ENCODE measurements at regions not wholly inside any gene's neighbourhood (a gene's known extent, or its start where the extent isn't known, plus 50 kb on each side); places are given as distances from the start of the nearest gene placed in this dataset.

DNA sequence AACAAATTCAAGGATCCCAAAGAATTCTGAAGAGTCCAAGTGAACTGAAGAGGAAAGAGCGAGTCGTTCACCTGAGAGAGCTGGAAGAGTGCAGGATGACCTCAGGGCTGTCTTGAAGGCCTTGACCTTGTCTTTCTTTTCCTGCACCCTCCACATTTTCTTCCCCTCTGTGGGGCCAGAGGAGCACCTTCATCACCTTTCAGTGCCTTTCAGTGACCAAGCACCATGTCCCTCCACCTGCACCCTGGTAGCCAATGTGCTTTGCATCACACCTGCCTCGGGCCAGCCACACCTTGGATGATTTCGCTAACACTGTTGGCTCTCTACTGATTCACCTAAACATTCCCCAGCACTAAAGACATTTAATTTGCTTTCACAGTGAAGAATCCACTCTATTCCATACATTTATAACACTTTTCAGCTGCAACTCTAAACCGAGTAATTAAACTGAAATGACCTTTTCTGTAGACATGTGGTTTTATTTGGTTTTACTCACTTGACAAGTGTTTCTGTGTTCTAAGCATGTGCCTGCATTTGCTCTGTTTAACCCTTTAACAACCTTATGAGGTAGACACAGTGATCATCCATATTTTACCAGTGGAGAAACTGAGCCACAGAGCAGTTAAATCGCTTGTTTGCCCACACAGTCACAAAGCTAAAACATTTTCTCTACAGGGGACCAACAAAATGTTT is 121.3 kb upstream of the CST7 start:
- Histone ChIP-seq H3K4me3 (no peak overlapping the region), H3K27ac (no peak overlapping the region), H3K9me3 (no peaks in the 10 kb centered on the region), H3K4me1 (no peaks in the 10 kb centered on the region), H3K36me3 (no peaks in the 10 kb centered on the region), H3K27me3 (no peaks in the 10 kb centered on the region)
- no peak for FAIRE-seq
- WGBS, 2 donors = 73 to 74% methylated on average over 6 of the region's 6 CpGs
- DNase-seq = no peak
- TF ChIP-seq CTCF (IDR thresholded peaks at IDR 0.05) = no peak
- intact Hi-C loops (cut with DNase I) = no loop called here
- no peak for ATAC-seq

DNA sequence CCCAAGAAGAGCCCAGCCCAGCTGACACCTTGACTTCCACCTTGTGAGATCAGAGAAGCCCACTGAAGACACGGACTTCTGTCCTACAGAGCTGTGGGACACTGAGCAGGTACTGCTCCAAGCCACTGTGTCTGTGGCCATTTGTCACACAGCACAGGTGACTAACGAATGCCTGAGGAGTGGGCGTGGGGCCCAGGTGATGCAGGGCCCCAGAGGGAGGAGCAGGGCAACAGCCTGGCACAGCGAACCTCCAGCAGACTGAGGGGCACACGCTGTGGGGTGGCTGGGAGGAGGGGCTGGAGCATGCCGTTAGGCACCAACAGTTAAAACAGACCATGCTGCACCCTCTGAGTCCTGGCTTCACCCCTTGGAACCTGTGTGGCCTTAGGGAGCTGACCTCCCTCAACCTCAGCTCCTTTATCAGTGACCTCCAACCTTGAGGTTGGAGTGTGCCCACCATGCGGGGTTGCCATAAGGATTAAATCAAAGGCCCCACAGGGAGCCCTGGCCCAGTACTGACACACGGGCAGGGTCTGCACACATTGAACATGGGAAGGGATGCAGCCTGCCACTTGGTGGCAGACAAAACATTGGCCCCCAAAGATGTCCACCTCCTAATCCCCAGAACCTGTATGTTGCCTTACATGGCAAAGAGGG is 119.9 kb upstream of the CST7 start:
- DNase-seq = no peak
- Histone ChIP-seq H3K36me3 (no peaks in the 10 kb centered on the region), H3K9me3 (no peaks in the 10 kb centered on the region), H3K27me3 (no peaks in the 10 kb centered on the region), H3K4me1 (no peaks in the 10 kb centered on the region), H3K27ac (no peak overlapping the region), H3K4me3 (no peak overlapping the region)
- intact Hi-C loops (cut with DNase I) = no loop called here
- ATAC-seq = no peak
- no peak for TF ChIP-seq CTCF (IDR thresholded peaks at IDR 0.05)
- FAIRE-seq = no peak
- WGBS, 2 donors = 58 to 61% methylated on average over 8 of the region's 8 CpGs

DNA sequence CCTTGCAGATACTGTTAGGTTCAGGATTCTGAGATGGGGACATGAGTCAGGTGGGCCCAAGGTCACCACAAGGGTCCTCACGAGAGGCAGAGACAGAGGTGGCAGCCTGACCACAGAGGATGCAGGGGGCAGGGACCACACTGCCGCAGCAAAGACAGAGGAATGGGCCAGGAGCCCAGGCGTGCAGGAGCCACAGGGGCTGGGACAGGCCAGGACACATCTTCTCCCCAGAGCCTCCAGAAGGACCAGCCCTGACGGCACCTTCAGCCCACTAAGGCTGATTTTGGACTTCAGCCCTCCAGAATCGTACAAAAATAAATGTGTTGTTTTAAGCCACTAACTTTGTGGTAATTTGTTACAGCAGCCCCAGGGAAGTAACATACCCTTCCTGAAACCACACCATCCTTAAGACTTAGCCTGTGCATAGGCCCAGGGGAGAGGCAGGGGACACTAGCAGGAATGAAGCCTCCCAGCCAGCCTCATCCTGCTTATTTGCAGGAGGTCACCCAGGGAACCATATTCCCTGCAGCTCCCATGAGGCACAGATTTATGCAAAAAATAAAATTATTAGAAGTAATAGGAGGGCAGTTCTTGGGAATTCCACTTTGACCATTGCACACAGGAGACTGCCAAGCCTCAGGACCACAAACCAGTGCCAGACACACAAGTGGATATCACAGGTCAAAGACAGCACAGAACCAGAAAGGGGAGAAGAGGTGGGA is 119.3 kb upstream of the CST7 start:
- H3K27me3 ChIP-seq = no peaks in the 10 kb centered on the region
- no peak for FAIRE-seq
- no peaks in the 10 kb centered on the region for H3K4me1 ChIP-seq
- H3K4me3 ChIP-seq = no peak overlapping the region
- no peak for ATAC-seq
- 74 to 78% methylated on average over 5 of the region's 5 CpGs for WGBS, 2 donors
- no peak overlapping the region for H3K27ac ChIP-seq
- intact Hi-C loops (cut with DNase I) = no loop called here
- no peak for TF ChIP-seq CTCF (IDR thresholded peaks at IDR 0.05)
- no peaks in the 10 kb centered on the region for H3K36me3 ChIP-seq
- no peaks in the 10 kb centered on the region for H3K9me3 ChIP-seq
- peak in 1 of 6 donors; percentile 15 for DNase-seq

GRCh38 chr20:24830649-24831048 is 118.4 kb upstream of the CST7 start:
- no peak for ATAC-seq
- no peak overlapping the region for H3K4me3 ChIP-seq
- no peaks in the 10 kb centered on the region for H3K9me3 ChIP-seq
- H3K4me1 ChIP-seq = no peaks in the 10 kb centered on the region
- H3K27ac ChIP-seq = no peak overlapping the region
- no peak for TF ChIP-seq CTCF (IDR thresholded peaks at IDR 0.05)
- intact Hi-C loops (cut with DNase I) = no loop called here
- no peaks in the 10 kb centered on the region for H3K27me3 ChIP-seq
- H3K36me3 ChIP-seq = no peaks in the 10 kb centered on the region
- WGBS, 2 donors = 69 to 91% methylated on average over 3 of the region's 3 CpGs
- no peak for DNase-seq
- no peak for FAIRE-seq

GRCh38 chr20:24831232-24831631 is 117.8 kb upstream of the CST7 start:
- ATAC-seq (no peak), FAIRE-seq (no peak), DNase-seq (no peak)
- Histone ChIP-seq H3K36me3 (no peaks in the 10 kb centered on the region), H3K27ac (no peak overlapping the region), H3K27me3 (no peaks in the 10 kb centered on the region), H3K9me3 (no peaks in the 10 kb centered on the region), H3K4me3 (no peak overlapping the region), H3K4me1 (no peaks in the 10 kb centered on the region)
- TF ChIP-seq CTCF (IDR thresholded peaks at IDR 0.05) = no peak
- 79 to 92% methylated on average over 1 of the region's 1 CpG for WGBS, 2 donors
- intact Hi-C loops (cut with DNase I) = no loop called here
